GM19351 (cell line): ENCODE measurements at regions not wholly inside any gene's neighbourhood (a gene's known extent, or its start where the extent isn't known, plus 50 kb on each side); places are given as distances from the start of the nearest gene placed in this dataset.
A peak's percentile ranks its signal among the peaks of the same experiment; 100 is the strongest.

Source experiments
- ATAC-seq: cut with Tn5 transposase; IDR thresholded peaks from one replicate; pipeline ENCODE4 v1.9.1; 2021; ENCODE audit warnings: mild to moderate bottlenecking, moderate library complexity; ENCODE audit not compliant: unreplicated experiment

DNA sequence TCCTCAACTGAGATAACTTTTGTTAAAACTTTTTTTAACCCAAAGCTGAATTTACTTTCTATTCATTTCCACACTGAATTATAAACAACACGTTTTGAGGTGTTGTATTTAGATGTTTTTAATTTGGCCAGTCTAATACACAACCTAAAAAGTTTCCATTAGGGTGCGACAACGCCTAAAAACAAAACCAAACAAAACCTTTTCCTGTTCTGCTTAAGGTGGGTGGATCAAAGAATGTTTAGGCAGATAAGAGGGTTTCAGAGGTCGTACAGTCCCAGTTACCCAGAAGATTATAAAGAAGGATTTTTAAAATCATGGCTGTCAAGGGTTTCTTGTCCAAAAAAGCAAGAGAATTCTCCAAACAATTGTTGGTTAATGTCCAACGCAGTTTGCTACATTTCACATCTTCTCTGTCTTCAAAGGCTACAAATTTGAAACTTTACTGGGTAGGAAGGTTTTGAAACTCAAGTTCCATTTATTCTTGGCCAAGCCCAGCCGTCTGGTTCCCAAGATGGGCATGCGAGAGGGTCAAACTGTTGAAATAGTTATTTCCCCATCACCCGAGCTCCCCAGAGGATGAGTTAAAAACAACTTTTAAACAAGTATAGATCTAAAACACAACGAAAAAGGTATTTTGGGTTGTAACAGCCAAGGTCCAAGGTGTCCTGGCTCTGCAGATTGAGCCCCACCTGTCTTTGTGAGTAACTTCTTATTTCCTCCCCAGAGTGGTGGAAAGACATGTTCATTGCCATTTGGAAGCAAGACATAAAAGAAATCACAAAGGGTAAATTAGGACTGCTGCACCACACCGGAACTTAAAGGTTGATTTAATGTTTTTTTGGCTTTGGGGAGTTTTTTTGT is 122.8 kb upstream of the MAP3K1 start:
- ATAC-seq: peak; percentile 62

DNA sequence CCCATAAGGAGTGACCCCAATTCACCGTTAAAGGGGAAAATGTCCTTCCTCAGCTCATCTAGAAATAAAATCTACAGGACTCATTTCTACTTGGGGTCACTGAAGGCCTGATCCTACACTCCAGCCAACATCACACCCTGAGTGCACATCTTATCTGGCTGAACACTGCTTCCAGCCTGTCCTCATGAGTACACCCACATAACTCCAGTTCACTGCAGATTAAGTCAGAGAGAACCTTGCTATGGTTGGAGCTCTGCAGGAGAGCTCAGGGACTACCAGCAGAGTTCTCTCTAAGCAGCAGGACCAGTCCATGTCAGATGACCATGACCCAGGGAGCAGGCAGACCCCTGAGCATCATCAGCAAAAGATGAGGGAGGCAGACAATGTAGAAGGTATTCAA is 126.9 kb upstream of the MAP3K1 start:
- ATAC-seq: no peak

- peak; percentile 61 for ATAC-seq
Measured at GRCh38 chr5:56686337-56687195, 128.8 kb upstream of the MAP3K1 start.

- no peak for ATAC-seq
Measured at GRCh38 chr5:56685503-56686217, 129.7 kb upstream of the MAP3K1 start.

- no peak for ATAC-seq
Measured at GRCh38 chr5:56684159-56684558, 131.2 kb upstream of the MAP3K1 start.

DNA sequence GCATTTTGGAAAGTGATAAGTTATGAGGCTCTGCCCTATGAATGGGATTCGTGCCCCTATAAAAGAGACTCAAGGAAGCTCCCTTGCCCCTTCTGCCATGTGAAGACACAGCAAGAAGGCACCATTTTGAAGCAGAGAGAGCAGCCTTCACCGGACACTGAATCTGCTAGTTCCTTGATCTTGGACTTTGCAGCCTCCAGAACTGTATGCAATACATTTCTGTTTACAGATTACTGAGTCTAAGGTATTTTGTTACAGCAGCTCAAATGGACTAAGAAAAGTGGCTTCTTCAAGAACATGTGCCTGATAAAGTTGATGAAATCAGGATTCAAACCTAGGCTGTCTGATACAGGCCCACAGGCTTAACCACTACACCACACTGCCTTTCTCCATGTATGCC is 131.6 kb upstream of the MAP3K1 start:
- ATAC-seq: no peak

DNA sequence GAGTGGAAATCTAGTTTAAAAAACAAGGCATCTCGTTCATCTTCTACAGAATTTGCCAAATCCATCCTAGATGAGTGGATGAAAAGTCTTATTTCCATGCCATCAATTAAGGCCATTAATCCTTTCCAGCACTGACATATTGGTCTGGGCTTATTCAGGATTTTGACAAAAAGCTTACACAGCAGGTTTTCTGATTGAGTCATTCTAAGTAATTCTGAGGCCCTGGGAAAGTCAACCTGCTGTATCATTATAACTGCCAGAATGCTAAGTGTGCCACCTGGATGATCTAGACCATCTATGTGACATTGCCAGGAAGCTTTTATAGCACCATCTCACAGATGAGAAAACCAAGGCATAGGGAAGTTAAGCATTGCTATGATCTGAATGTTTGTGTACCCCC is 132.1 kb upstream of the MAP3K1 start:
- no peak for ATAC-seq

DNA sequence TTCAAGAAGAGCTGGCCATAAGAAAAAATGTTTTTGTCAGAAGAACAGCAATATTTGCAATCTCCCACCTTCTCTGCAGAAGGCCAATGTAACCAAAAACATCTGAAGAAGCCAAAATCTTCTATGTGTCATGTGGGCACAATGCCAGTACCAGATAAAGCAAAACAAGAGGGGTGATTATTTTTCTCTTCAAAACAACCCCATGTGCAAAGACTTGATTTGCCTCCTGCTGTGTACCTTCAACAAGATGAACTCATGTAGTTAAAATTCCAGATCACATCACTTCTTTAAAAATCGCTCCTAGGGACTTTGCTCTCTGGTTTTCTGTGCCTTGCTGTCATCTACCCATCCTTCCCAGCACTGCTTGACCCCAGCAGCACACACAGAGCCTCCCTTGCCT is 134.0 kb upstream of the MAP3K1 start:
- ATAC-seq: no peak

GRCh38 chr5:56680731-56681130 is 134.6 kb upstream of the MAP3K1 start:
- no peak for ATAC-seq

- no peak for ATAC-seq
Measured at GRCh38 chr5:56677690-56678305, 137.6 kb upstream of the MAP3K1 start.

DNA sequence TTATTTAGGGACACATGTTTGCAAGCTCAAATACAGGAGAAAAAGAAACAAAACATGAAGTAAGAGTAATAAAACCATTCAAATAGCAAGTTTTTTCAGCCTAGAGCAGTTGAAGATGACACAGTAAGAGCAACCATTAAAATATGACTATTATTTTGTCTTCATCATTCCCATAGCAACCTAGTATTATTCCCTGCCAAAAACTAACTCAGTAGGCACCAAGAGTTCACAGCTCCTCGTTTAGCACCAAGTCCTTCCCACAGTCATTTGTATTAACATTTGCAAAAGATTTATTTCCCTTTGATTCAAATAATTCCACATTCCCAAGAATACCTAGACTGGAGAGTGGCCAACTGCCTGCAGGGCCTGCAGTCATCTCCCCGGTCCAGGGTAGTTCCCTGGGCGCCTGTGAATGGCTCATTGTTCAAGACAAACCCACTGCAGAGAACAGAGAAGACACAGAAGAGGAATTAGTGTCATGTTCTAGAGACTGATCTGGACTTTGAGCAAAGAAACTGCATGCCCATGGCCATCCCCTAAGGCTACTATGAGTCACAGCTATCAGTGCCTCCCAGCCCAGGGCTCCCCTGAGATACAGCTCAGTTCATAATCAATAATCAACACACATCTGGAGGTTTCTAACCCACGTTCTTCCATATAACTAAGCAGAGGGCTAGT is 139.1 kb upstream of the MAP3K1 start:
- no peak for ATAC-seq

GRCh38 chr5:56674441-56674840 is 140.9 kb upstream of the MAP3K1 start:
- ATAC-seq: no peak

GRCh38 chr5:56673171-56673570 is 142.2 kb upstream of the MAP3K1 start:
- no peak for ATAC-seq

- ATAC-seq: no peak
Measured at GRCh38 chr5:56671571-56671970, 143.8 kb upstream of the MAP3K1 start.

GRCh38 chr5:56670916-56671315 is 144.4 kb upstream of the MAP3K1 start:
- no peak for ATAC-seq

DNA sequence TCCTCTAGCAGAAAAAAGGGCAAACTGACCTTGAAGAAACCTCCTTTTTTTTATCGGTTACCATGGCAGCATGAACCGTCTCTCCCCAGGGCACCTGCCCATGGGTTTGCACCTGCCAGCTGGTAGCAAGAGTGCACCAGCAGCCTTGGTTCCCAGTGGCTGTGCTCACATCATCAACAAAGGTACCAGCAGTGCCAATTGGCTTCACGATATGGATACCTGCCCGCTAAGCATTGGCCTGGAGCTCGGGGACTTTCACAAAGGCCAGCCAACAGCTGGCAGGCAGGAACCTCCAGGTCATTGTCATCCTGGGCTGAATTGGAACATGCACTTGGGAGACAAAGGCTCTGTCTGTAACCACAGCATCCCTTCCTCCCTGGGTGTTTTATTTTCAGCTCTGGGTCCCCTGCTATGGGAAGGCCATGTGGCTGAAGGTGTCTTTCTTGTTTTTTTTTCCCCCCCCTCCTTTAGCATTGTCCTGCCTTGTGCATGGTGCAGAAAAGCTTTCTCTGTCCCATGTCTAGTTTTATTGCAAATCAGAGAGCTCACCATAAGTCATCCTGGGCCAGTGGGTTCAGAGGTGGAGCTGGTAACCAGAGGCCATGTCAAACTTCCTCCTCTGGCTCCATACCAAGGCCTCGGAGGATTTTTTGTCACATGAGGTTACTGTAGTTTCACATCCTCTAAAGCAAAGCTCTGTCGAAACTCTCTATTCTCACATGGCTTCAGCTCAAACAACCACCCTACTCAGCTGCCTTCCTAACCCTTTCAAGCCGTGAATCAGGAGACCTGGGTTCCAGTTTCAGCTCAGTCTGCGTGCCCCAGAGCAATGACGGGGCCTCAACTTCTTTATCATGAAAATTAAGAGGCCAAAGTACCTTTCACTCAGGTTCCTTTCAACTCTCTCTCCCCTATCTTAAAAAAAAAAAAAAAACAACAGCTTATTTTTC is 145.5 kb upstream of the MAP3K1 start:
- peak; percentile 97 for ATAC-seq

- ATAC-seq: no peak
Measured at GRCh38 chr5:56668996-56669395, 146.4 kb upstream of the MAP3K1 start.

DNA sequence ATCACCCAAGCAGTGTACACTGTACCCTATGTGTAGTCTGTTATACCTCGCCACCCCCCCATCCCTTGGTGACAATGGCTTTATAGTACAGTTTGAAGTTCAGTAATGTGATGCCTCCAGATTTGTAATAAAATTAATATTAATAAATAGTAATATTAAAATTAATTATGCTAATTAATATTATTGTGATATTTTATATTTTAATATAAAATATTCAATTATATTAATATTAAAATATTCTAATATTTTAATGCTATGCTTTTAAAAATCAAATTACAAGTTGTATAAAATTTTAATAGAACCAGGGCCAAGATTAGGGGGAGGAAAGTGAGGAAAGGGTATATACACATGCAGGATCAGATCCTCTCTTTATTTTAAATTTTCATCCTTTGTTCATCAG is 147.7 kb upstream of the MAP3K1 start:
- ATAC-seq: no peak

GRCh38 chr5:56666901-56667300 is 148.4 kb upstream of the MAP3K1 start:
- no peak for ATAC-seq
